PFSK-1 (cell line): ENCODE measurements at regions not wholly inside any gene's neighbourhood (a gene's known extent, or its start where the extent isn't known, plus 50 kb on each side); places are given as distances from the start of the nearest gene placed in this dataset.

Experiments
- POLR2AphosphoS5 ChIP-seq: IDR thresholded peaks from 2 replicates; pipeline ENCODE4 v1.6.1; 2012; ENCODE audit warnings: low read depth, mild to moderate bottlenecking, control low read depth, low read length, moderate library complexity
- SIN3A ChIP-seq: IDR thresholded peaks from 2 replicates; pipeline ENCODE4 v1.6.1; 2012; ENCODE audit warnings: mild to moderate bottlenecking, low read length, moderate library complexity, borderline replicate concordance; ENCODE audit not compliant: insufficient read depth
- TAF1 ChIP-seq: IDR thresholded peaks from 2 replicates; pipeline ENCODE4 v1.6.1; 2012; ENCODE audit warnings: low read length, control low read depth, borderline replicate concordance; ENCODE audit not compliant: insufficient read depth
- TF ChIP-seq, protein P1 (sequence below), 2 experiments: IDR thresholded peaks; 2 replicates each; pipeline versions ENCODE4 v1.6.1 to v1.8.0; 2011 to 2012; ENCODE audit warnings: low read depth in 2 of 2, low read length in 2 of 2, control low read depth in 1 of 2, inconsistent platforms in 1 of 2, mild to moderate bottlenecking in 1 of 2, moderate library complexity in 1 of 2; ENCODE audit not compliant: insufficient read depth in 1 of 2

GRCh38 chr20:48301189-48301588 lies 515.9 kb upstream of the SULF2 start:
- TF ChIP-seq, protein P1, sequence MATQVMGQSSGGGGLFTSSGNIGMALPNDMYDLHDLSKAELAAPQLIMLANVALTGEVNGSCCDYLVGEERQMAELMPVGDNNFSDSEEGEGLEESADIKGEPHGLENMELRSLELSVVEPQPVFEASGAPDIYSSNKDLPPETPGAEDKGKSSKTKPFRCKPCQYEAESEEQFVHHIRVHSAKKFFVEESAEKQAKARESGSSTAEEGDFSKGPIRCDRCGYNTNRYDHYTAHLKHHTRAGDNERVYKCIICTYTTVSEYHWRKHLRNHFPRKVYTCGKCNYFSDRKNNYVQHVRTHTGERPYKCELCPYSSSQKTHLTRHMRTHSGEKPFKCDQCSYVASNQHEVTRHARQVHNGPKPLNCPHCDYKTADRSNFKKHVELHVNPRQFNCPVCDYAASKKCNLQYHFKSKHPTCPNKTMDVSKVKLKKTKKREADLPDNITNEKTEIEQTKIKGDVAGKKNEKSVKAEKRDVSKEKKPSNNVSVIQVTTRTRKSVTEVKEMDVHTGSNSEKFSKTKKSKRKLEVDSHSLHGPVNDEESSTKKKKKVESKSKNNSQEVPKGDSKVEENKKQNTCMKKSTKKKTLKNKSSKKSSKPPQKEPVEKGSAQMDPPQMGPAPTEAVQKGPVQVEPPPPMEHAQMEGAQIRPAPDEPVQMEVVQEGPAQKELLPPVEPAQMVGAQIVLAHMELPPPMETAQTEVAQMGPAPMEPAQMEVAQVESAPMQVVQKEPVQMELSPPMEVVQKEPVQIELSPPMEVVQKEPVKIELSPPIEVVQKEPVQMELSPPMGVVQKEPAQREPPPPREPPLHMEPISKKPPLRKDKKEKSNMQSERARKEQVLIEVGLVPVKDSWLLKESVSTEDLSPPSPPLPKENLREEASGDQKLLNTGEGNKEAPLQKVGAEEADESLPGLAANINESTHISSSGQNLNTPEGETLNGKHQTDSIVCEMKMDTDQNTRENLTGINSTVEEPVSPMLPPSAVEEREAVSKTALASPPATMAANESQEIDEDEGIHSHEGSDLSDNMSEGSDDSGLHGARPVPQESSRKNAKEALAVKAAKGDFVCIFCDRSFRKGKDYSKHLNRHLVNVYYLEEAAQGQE (IDR thresholded peaks at IDR 0.05; ENCODE audit: insufficient read depth in 1 of 2, low read depth in 2 of 2, low read length in 2 of 2), result no peak
- no peak for TF ChIP-seq POLR2AphosphoS5
- no peak for TF ChIP-seq TAF1
- no peak for TF ChIP-seq SIN3A
